Testis (tissue), 2 donors: ENCODE measurements at regions not wholly inside any gene's neighbourhood (a gene's known extent, or its start where the extent isn't known, plus 50 kb on each side); places are given as distances from the start of the nearest gene placed in this dataset.

Source experiments
- CTCF ChIP-seq, 3 experiments: fragments of 450-650 bp in 2 of 3; fragments of 200-600 bp in 1 of 3; sonication (generic) in 1 of 3; IDR thresholded peaks; one replicate each; pipeline ENCODE4 v1.5.1; 2016 to 2019; ENCODE audit warnings: antibody characterized with exemption in 3 of 3, mild to moderate bottlenecking in 2 of 3, moderate library complexity in 1 of 3
- POLR2A ChIP-seq: fragments of 450-650 bp; IDR thresholded peaks from one replicate; pipeline ENCODE4 v1.6.1; 2017; ENCODE audit warnings: antibody characterized with exemption, mild to moderate bottlenecking, moderate library complexity

DNA sequence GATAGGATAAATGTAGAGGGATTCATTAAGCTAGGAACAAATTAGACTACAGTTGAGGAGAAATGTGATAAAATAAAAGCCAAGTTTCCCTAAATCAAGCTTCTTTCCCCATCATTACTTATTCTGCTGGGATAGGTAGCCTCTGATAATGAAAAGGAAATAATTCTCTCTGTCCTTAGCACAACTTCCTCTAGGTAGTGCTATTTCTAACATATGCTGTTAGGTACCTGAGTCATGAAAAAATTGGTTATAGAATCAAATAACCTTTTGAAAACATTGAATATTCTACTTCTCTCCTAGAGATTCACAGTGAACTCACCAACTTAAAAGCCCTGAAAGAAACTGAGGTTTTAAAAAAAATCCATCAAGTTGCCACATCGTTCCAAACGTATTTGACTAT lies 1793.1 kb downstream of the EFNA5 start:
- TF ChIP-seq POLR2A = no peak
- no peak for TF ChIP-seq CTCF (IDR thresholded peaks at IDR 0.05)
